GM19025 (cell line): ENCODE measurements at regions not wholly inside any gene's neighbourhood (a gene's known extent, or its start where the extent isn't known, plus 50 kb on each side); places are given as distances from the start of the nearest gene placed in this dataset.

Experiments
- ATAC-seq: cut with Tn5 transposase; IDR thresholded peaks from one replicate; pipeline ENCODE4 v1.9.1; 2021; ENCODE audit warnings: mild to moderate bottlenecking, low read depth, moderate library complexity; ENCODE audit not compliant: unreplicated experiment

GRCh38 chr4:143054971-143055370 lies 129.7 kb upstream of the USP38 start:
- no peak for ATAC-seq

- ATAC-seq, result no peak
These were observed 128.7 kb upstream of the USP38 start for GRCh38 chr4:143055997-143056396.

- no peak for ATAC-seq
These were observed 113.4 kb upstream of the USP38 start for GRCh38 chr4:143071351-143071750.

GRCh38 chr4:143076723-143077122 lies 108.0 kb upstream of the USP38 start:
- no peak for ATAC-seq

- ATAC-seq, result no peak
These were observed 102.0 kb upstream of the USP38 start for GRCh38 chr4:143082701-143083100.

- no peak for ATAC-seq
These were observed 100.8 kb upstream of the USP38 start for GRCh38 chr4:143083756-143084472.

- ATAC-seq, result no peak
These were observed 100.2 kb upstream of the USP38 start for GRCh38 chr4:143084566-143084965.

GRCh38 chr4:143085224-143085623 lies 99.5 kb upstream of the USP38 start:
- no peak for ATAC-seq

GRCh38 chr4:143085659-143086058 lies 99.1 kb upstream of the USP38 start:
- ATAC-seq, result no peak

- no peak for ATAC-seq
These were observed 95.4 kb upstream of the USP38 start for GRCh38 chr4:143089291-143089690.

- no peak for ATAC-seq
These were observed 94.9 kb upstream of the USP38 start for GRCh38 chr4:143089847-143090246.

GRCh38 chr4:143091862-143092261 lies 92.9 kb upstream of the USP38 start:
- ATAC-seq, result no peak

GRCh38 chr4:143095447-143095846 lies 89.3 kb upstream of the USP38 start:
- no peak for ATAC-seq

- ATAC-seq, result no peak
These were observed 87.0 kb upstream of the USP38 start for GRCh38 chr4:143097751-143098150.

GRCh38 chr4:143099693-143100092 lies 85.0 kb upstream of the USP38 start:
- ATAC-seq, result no peak

GRCh38 chr4:143109376-143109775 lies 75.3 kb upstream of the USP38 start:
- ATAC-seq, result no peak

- no peak for ATAC-seq
These were observed 66.1 kb upstream of the USP38 start for GRCh38 chr4:143118663-143119062.

GRCh38 chr4:143127621-143128020 lies 57.1 kb upstream of the USP38 start:
- no peak for ATAC-seq

- ATAC-seq, result no peak
These were observed 50.7 kb upstream of the USP38 start for GRCh38 chr4:143133977-143134376.
